ENCODE measurements at regions not wholly inside any gene's neighbourhood (a gene's known extent, or its start where the extent isn't known, plus 50 kb on each side); places are given as distances from the start of the nearest gene placed in this dataset.
"Not testable (repeated sequence)": the region's sequence is repeated elsewhere in the genome, so short reads cannot be mapped to it uniquely, and the experiment has no call there.

- DNase-seq (ENCODE audit: low spot score) = no peak
These were observed 1761.3 kb upstream of the IGFBP7 start for GRCh38 chr4:58871509-58871908.

GRCh38 chr4:58849026-58849425, 1738.8 kb upstream of the IGFBP7 start:
- DNase-seq (ENCODE audit: low spot score) = no peak

- no peak for DNase-seq (ENCODE audit: low spot score)
These were observed 1733.3 kb upstream of the IGFBP7 start for GRCh38 chr4:58843455-58843854.

- DNase-seq (ENCODE audit: low spot score) = no peak
These were observed 1722.9 kb upstream of the IGFBP7 start for GRCh38 chr4:58833126-58833525.

- DNase-seq (ENCODE audit: low spot score) = no peak
These were observed 1715.1 kb upstream of the IGFBP7 start for GRCh38 chr4:58825278-58825677.

- not testable (repeated sequence) for DNase-seq (ENCODE audit: low spot score)
These were observed 1708.4 kb upstream of the IGFBP7 start for GRCh38 chr4:58818560-58818959.

- DNase-seq (ENCODE audit: low spot score) = no peak
These were observed 1699.8 kb upstream of the IGFBP7 start for GRCh38 chr4:58809948-58810347.

GRCh38 chr4:58809366-58809765, 1699.2 kb upstream of the IGFBP7 start:
- no peak for DNase-seq (ENCODE audit: low spot score)

GRCh38 chr4:58808817-58809216, 1698.6 kb upstream of the IGFBP7 start:
- DNase-seq (ENCODE audit: low spot score) = no peak

- DNase-seq (ENCODE audit: low spot score) = no peak
These were observed 1697.8 kb upstream of the IGFBP7 start for GRCh38 chr4:58807843-58808615.

- no peak for DNase-seq (ENCODE audit: low spot score)
These were observed 1666.4 kb upstream of the IGFBP7 start for GRCh38 chr4:58776627-58777026.

- no peak for DNase-seq (ENCODE audit: low spot score)
These were observed 1657.4 kb upstream of the IGFBP7 start for GRCh38 chr4:58767598-58767997.

GRCh38 chr4:58766763-58767162, 1656.6 kb upstream of the IGFBP7 start:
- no peak for DNase-seq (ENCODE audit: low spot score)

- no peak for DNase-seq (ENCODE audit: low spot score)
These were observed 1651.4 kb upstream of the IGFBP7 start for GRCh38 chr4:58761563-58761962.

GRCh38 chr4:58760737-58761136, 1650.6 kb upstream of the IGFBP7 start:
- DNase-seq (ENCODE audit: low spot score) = no peak

GRCh38 chr4:58760100-58760499, 1649.9 kb upstream of the IGFBP7 start:
- DNase-seq (ENCODE audit: low spot score) = no peak

GRCh38 chr4:58749206-58749605, 1639.0 kb upstream of the IGFBP7 start:
- DNase-seq (ENCODE audit: low spot score) = no peak

- no peak for DNase-seq (ENCODE audit: low spot score)
These were observed 1630.7 kb upstream of the IGFBP7 start for GRCh38 chr4:58740897-58741296.

GRCh38 chr4:58739275-58739674, 1629.1 kb upstream of the IGFBP7 start:
- DNase-seq (ENCODE audit: low spot score) = no peak

- DNase-seq (ENCODE audit: low spot score) = no peak
These were observed 1628.2 kb upstream of the IGFBP7 start for GRCh38 chr4:58738375-58738774.

GRCh38 chr4:58734030-58734674, 1624.0 kb upstream of the IGFBP7 start:
- DNase-seq (ENCODE audit: low spot score) = no peak

- DNase-seq (ENCODE audit: low spot score) = peak; percentile 22
These were observed 1622.8 kb upstream of the IGFBP7 start for GRCh38 chr4:58732973-58733372.

- DNase-seq (ENCODE audit: low spot score) = no peak
These were observed 1613.8 kb upstream of the IGFBP7 start for GRCh38 chr4:58723954-58724353.

- no peak for DNase-seq (ENCODE audit: low spot score)
These were observed 1600.9 kb upstream of the IGFBP7 start for GRCh38 chr4:58711039-58711438.

All from D341Med (cell line).